ENCODE measurements at regions not wholly inside any gene's neighbourhood (a gene's known extent, or its start where the extent isn't known, plus 50 kb on each side); places are given as distances from the start of the nearest gene placed in this dataset.
"Not testable (repeated sequence)": the region's sequence is repeated elsewhere in the genome, so short reads cannot be mapped to it uniquely, and the experiment has no call there.

DNA sequence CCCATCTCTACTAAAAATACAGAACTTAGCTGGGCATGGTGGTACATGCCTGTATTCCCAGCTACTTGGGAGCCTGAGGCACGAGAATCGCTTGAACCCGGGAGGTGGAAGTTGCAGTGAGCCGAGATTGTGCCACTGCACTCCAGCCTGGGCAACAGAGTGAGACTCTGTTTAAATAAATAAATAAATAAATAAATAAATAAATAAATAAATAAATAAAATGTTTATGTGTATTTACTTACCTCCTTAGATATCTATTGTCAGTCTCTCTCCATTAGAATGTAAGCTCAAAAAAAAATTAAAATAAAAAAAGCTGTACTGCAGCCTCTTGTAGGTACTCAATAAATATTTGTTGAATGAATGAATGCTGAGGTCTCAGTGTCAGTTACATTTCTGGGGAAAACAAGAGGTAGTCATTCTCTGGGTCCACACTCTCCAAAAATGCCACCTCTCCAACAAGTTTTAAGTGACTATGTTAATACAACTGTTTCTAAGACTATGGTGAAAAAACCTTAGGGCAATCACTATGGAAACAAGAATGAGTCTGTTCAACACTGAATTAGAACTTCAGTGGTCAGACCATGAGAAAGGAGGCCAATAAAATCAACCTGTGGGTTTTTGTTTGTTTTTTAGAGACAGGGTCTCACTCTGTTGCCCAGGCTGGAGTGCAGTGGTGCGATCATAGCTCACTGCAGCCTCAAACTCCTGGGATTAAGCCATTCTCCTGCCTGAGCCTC lies 76.2 kb upstream of the C16orf82 start:
- H3K36me3 Mint-ChIP-seq (ENCODE audit: low read depth); H3K4me3 Mint-ChIP-seq; DNase-seq (ENCODE audit: low spot score); H3K27me3 Mint-ChIP-seq (ENCODE audit: insufficient read depth); H3K4me1 Mint-ChIP-seq (ENCODE audit: low read depth); intact Hi-C loops (cut with micrococcal nuclease); H3K9me3 Mint-ChIP-seq; H3K27ac Mint-ChIP-seq: not testable (repeated sequence)

DNA sequence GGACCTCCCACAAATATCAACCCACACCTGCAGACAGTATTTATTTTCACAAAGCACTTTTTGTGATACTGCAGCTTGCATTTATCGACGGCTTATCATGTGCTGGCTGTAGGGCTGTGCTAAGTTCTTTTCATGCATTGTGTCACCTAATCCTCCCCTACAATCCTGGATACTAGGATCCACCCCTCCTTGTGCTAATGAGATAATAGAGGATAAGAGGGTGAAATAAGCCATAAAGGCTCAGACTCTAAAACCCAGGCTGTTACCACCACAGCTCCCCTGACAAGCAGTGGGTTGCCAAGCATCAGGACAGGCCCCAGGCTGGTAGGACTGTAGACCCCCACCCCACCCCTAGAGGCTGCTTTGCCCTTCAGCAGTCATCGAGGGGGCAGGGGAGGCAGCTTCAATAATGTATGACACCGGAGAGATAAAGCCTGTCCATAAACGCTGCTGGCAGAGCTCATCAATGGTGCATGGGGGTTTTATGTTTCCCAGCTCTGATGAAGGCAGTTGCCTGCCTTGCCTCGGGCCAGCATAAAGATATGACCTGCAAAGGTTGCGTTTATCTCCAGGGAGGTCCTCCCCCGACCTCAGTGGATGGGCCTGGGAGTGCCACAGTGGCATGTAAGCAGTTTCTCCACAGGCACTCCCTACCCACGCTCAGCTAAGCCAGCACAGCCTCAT lies 73.9 kb upstream of the C16orf82 start:
- no peak overlapping the region for H3K4me3 Mint-ChIP-seq
- H3K36me3 Mint-ChIP-seq (ENCODE audit: low read depth) = no peaks in the 10 kb centered on the region
- peaks cover 6% of the 10 kb centered on the region for H3K27me3 Mint-ChIP-seq (ENCODE audit: insufficient read depth)
- no peak for DNase-seq (ENCODE audit: low spot score)
- no peaks in the 10 kb centered on the region for H3K9me3 Mint-ChIP-seq
- no peaks in the 10 kb centered on the region for H3K4me1 Mint-ChIP-seq (ENCODE audit: low read depth)
- intact Hi-C loops (cut with micrococcal nuclease) = no loop called here
- H3K27ac Mint-ChIP-seq = no peak overlapping the region

DNA sequence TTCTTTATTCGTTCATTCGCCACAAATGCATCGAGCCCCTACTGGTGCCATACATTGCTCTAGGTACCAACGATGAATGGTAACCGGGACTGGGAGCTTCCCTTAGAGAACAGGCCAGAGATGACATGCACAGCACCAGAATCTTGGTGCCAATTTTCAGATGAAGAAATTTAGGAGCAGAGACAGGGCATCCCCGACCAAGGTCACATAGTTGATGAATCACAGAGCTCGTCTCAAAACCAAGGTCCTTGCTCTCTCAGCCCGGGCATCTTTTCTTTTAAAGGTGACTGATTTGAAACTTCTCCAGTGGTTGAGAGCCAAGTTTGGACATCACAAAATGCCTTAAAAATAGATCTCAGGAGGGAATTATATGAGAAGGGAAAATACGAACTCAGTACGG lies 73.2 kb upstream of the C16orf82 start:
- Mint-ChIP-seq H3K36me3 (ENCODE audit: low read depth) (no peaks in the 10 kb centered on the region), H3K27me3 (ENCODE audit: insufficient read depth) (peaks cover 6% of the 10 kb centered on the region), H3K27ac (no peak overlapping the region), H3K9me3 (no peaks in the 10 kb centered on the region), H3K4me1 (ENCODE audit: low read depth) (no peaks in the 10 kb centered on the region), H3K4me3 (no peak overlapping the region)
- no peak for DNase-seq (ENCODE audit: low spot score)
- intact Hi-C loops (cut with micrococcal nuclease) = no loop called here

DNA sequence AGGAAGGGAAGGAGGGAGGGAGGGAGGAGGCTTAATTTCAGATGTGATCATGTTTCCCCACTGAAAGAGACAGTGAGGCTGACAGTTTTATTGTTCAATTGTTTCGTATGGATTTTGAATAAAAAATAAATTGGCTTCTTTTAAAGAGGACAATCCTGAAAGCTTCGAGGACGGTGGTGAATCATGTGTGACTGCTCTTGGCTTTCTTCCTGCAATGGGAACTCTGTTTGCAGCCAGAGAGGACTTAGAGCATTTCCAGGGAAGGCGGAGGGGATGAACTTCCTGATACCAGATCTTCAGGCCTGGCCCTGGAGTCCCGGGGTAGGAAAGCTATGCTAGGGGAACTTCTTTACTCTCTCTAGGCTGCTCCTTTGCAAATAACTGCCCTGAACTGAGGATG lies 72.8 kb upstream of the C16orf82 start:
- H3K36me3 Mint-ChIP-seq (ENCODE audit: low read depth) = no peaks in the 10 kb centered on the region
- H3K27me3 Mint-ChIP-seq (ENCODE audit: insufficient read depth) = peaks cover 6% of the 10 kb centered on the region
- no peak overlapping the region for H3K27ac Mint-ChIP-seq
- DNase-seq (ENCODE audit: low spot score) = no peak
- no peaks in the 10 kb centered on the region for H3K9me3 Mint-ChIP-seq
- H3K4me3 Mint-ChIP-seq = no peak overlapping the region
- H3K4me1 Mint-ChIP-seq (ENCODE audit: low read depth) = no peaks in the 10 kb centered on the region
- intact Hi-C loops (cut with micrococcal nuclease) = no loop called here

DNA sequence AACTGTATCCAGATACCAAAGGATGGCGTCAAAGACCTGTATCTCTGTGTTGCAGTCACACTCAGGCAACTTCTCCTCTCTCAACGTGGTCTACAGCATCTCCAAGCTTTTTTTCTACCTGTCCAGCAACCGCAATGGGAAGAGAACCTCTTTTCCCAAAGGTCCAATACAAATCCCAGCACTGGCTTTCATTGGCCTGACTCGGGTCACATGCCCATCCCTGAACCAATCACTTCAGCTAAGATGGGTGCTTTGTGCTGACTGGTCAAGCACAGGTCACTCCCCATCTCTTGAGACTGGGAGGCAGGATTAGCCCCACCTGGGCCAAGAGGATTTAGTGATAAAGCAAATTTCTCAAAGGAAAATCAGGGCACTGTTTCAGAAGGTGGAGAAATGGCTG lies 71.2 kb upstream of the C16orf82 start:
- Mint-ChIP-seq H3K27ac (no peak overlapping the region), H3K9me3 (no peaks in the 10 kb centered on the region), H3K4me3 (no peak overlapping the region), H3K27me3 (ENCODE audit: insufficient read depth) (peaks cover 8% of the 10 kb centered on the region), H3K4me1 (ENCODE audit: low read depth) (no peaks in the 10 kb centered on the region), H3K36me3 (ENCODE audit: low read depth) (no peaks in the 10 kb centered on the region)
- DNase-seq (ENCODE audit: low spot score) = no peak
- intact Hi-C loops (cut with micrococcal nuclease) = no loop called here

DNA sequence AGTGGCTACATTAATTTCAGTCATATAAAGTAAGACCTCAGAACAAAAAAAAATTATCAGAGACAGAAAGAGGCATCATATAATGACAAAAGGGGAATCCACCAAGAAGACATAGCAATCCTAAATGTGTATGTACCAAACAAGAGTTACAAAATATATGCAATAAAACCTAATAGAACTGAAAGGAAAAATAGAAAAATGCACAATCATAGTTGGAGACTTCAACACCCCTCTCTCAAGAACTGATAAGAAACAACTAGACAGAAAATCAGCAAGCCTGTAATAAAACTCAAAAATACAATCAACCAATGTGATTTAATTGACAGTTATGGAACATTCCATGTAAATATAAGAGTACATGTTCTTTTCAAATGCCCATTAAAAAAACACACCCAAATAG lies 61.3 kb upstream of the C16orf82 start:
- Mint-ChIP-seq H3K36me3 (ENCODE audit: low read depth) (no peaks in the 10 kb centered on the region), H3K27ac (no peak overlapping the region), H3K4me3 (no peak overlapping the region), H3K27me3 (ENCODE audit: insufficient read depth) (peaks cover 18% of the 10 kb centered on the region), H3K4me1 (ENCODE audit: low read depth) (no peaks in the 10 kb centered on the region), H3K9me3 (no peaks in the 10 kb centered on the region)
- no peak for DNase-seq (ENCODE audit: low spot score)
- intact Hi-C loops (cut with micrococcal nuclease) = no loop called here
